K562 (cell line): ENCODE measurements at regions not wholly inside any gene's neighbourhood (a gene's known extent, or its start where the extent isn't known, plus 50 kb on each side); places are given as distances from the start of the nearest gene placed in this dataset.

Source experiments
- ATAC-seq: fragments of 200-7000 bp; cut with Tn5 transposase; 3 replicates; pipeline ENCODE4 v1.9.1; 2020; ENCODE audit warnings: moderate library complexity
- BruUV-seq: library from RNA; stranded (reverse); fragments of 400-500 nt; replicated peaks from 2 replicates; lab custom pipeline; 2021; lab: Mats Ljungman, UMichigan
- CTCF ChIA-PET: fragments of 300-600 bp; formaldehyde crosslinking; extraction: SDS; loops from one replicate; lab custom pipeline; 2021; ENCODE audit warnings: low intra/inter-chr PET ratio; lab: Yijun Ruan, JAX
- POLR2A ChIA-PET: fragments of 300-600, 350-650 bp; sonication (Branson Sonifier 250); formaldehyde crosslinking; extraction: SDS; loops from one replicate; lab custom pipeline; 2021; ENCODE audit warnings: antibody characterized with exemption, inconsistent platforms; lab: Yijun Ruan, JAX
- DNase-seq, 4 experiments: peaks; one replicate each; pipeline versions ENCODE4 v3.0.0 to v3.0.0-alpha.2; 2011 to 2018; ENCODE audit warnings: low spot score in 3 of 4, mixed read lengths in 3 of 4; ENCODE audit errors: extremely low read depth in 1 of 4
- FAIRE-seq: peaks from 2 replicates; lab custom pipeline; 2011; peaks lifted over from hg19 to GRCh38; lab: Jason Lieb, UNC
- H2AFZ ChIP-seq: 2 replicates; pipeline ENCODE4 v1.6.0; 2011; ENCODE audit warnings: low read depth, low read length, control low read depth, inconsistent platforms
- H3K27ac ChIP-seq: fragments of 200-600 bp; 3 replicates; pipeline ENCODE4 v1.8.0; 2011; ENCODE audit warnings: low read depth, mild to moderate bottlenecking, control low read depth, inconsistent platforms, low read length, moderate library complexity, mixed read lengths; ENCODE audit errors: extremely low read depth
- H3K27me3 ChIP-seq, 2 experiments: fragments of 300-600 bp in 1 of 2; 2 replicates in 1 of 2; 3 replicates in 1 of 2; pipeline versions ENCODE4 v1.6.0 to v1.8.0; 2011; ENCODE audit warnings: inconsistent platforms in 2 of 2, low read length in 2 of 2, mild to moderate bottlenecking in 1 of 2, mixed read lengths in 1 of 2, moderate library complexity in 1 of 2; ENCODE audit not compliant: control insufficient read depth in 2 of 2, insufficient read depth in 2 of 2
- H3K36me3 ChIP-seq: fragments of 300-600 bp; 3 replicates; pipeline ENCODE4 v1.8.0; 2011; ENCODE audit warnings: mild to moderate bottlenecking, low read length, inconsistent platforms; ENCODE audit not compliant: control insufficient read depth, insufficient read depth
- H3K4me1 ChIP-seq, 2 experiments: fragments of 200-600 bp in 1 of 2; replicated peaks in 1 of 2; 2 replicates in 1 of 2; 3 replicates in 1 of 2; pipeline versions ENCODE4 v1.5.1 to v1.8.0; 2011; ENCODE audit warnings: inconsistent platforms in 2 of 2, low read length in 2 of 2, mild to moderate bottlenecking in 1 of 2, mixed read lengths in 1 of 2, moderate library complexity in 1 of 2; ENCODE audit not compliant: control insufficient read depth in 2 of 2, insufficient read depth in 2 of 2
- H3K4me2 ChIP-seq: 2 replicates; pipeline ENCODE4 v1.6.1; 2011; ENCODE audit warnings: low read length, control low read depth, inconsistent platforms, mixed read lengths; ENCODE audit not compliant: insufficient read depth
- H3K4me3 ChIP-seq: fragments of 200-600 bp; sonication (generic), shearing (Covaris generic); 2 replicates; pipeline ENCODE4 v1.5.1; 2016; ENCODE audit warnings: control low read depth, inconsistent platforms
- H3K79me2 ChIP-seq: fragments of 200-600 bp; 3 replicates; pipeline ENCODE4 v1.8.0; 2011; ENCODE audit warnings: low read length, inconsistent platforms; ENCODE audit not compliant: control insufficient read depth, insufficient read depth
- H3K9ac ChIP-seq, 2 experiments: 2 replicates each; pipeline versions ENCODE4 v1.6.0 to v1.6.1; 2011; ENCODE audit warnings: low read depth in 2 of 2, low read length in 2 of 2, control low read depth in 1 of 2, inconsistent platforms in 1 of 2, mild to moderate bottlenecking in 1 of 2, mixed read lengths in 1 of 2; ENCODE audit not compliant: insufficient read depth in 1 of 2
- H3K9me1 ChIP-seq: one replicate; pipeline ENCODE4 v1.6.0; 2011; ENCODE audit warnings: inconsistent platforms, mild to moderate bottlenecking, low read length, moderate library complexity; ENCODE audit not compliant: control insufficient read depth, insufficient read depth
- H3K9me3 ChIP-seq: replicated peaks from 2 replicates; pipeline ENCODE4 v1.5.1; 2011; ENCODE audit warnings: low read depth, low read length, inconsistent platforms; ENCODE audit not compliant: control insufficient read depth, insufficient read depth
- H4K20me1 ChIP-seq: replicated peaks from 2 replicates; pipeline ENCODE4 v1.6.1; 2011; ENCODE audit warnings: low read length, inconsistent platforms, mixed read lengths; ENCODE audit not compliant: control insufficient read depth, insufficient read depth
- BMI1 ChIP-seq: fragments of 150-350 bp; IDR thresholded peaks from 2 replicates; pipeline ENCODE4 v1.6.1; 2014; ENCODE audit warnings: low read length
- CHCHD3 ChIP-seq: fragments of 250-450 bp; sonication (Bioruptor Pico); IDR thresholded peaks from 2 replicates; pipeline ENCODE4 v2.1.2; 2022; ENCODE audit warnings: mild to moderate bottlenecking
- CREB3 ChIP-seq: fragments of 450-650 bp; conservative IDR thresholded peaks from 2 replicates; pipeline ENCODE4 v1.6.1; 2016; ENCODE audit warnings: missing genetic modification characterization, low read depth, mild to moderate bottlenecking, missing compliant biosample characterization, moderate library complexity
- FOXK1 ChIP-seq: sonication (generic); formaldehyde crosslinking; IDR thresholded peaks from 2 replicates; pipeline ENCODE4 v1.8.0; 2022; ENCODE audit warnings: missing genetic modification reagents, mild to moderate bottlenecking, borderline replicate concordance
- GATA2 ChIP-seq: sonication (generic); formaldehyde crosslinking; IDR thresholded peaks from 2 replicates; pipeline ENCODE4 v1.4.0; 2020; ENCODE audit warnings: mild to moderate bottlenecking, missing genetic modification reagents
- JUND ChIP-seq, 2 experiments: IDR thresholded peaks; 2 replicates in 1 of 2; 3 replicates in 1 of 2; pipeline ENCODE4 v1.6.1; 2011; ENCODE audit warnings: borderline replicate concordance in 2 of 2, low read depth in 2 of 2, low read length in 2 of 2, improper control_type of control experiment in 1 of 2, missing biosample characterization in 1 of 2, missing genetic modification characterization in 1 of 2, missing genetic modification reagents in 1 of 2
- KDM1A ChIP-seq, 2 experiments: fragments of 450-650 bp; IDR thresholded peaks; 2 replicates each; pipeline ENCODE4 v1.6.1; 2016; ENCODE audit warnings: mild to moderate bottlenecking in 2 of 2
- NRF1 ChIP-seq, 2 experiments: fragments of 450-650 bp; IDR thresholded peaks in 1 of 2; conservative IDR thresholded peaks in 1 of 2; 2 replicates each; pipeline ENCODE4 v1.6.1; 2014; ENCODE audit warnings: mild to moderate bottlenecking in 2 of 2
- PREB ChIP-seq: sonication (generic); formaldehyde crosslinking; IDR thresholded peaks from 2 replicates; pipeline ENCODE4 v1.8.1; 2023; ENCODE audit warnings: mild to moderate bottlenecking, missing genetic modification reagents
- PRPF4 ChIP-seq: fragments of 200-400 bp; formaldehyde crosslinking; IDR thresholded peaks from one replicate; pipeline ENCODE4 v1.6.1; 2017; ENCODE audit warnings: low read length, low read depth, mild to moderate bottlenecking; ENCODE audit not compliant: insufficient read depth, poor library complexity, severe bottlenecking
- RBM17 ChIP-seq: fragments of 200-400 bp; formaldehyde crosslinking; IDR thresholded peaks from 2 replicates; pipeline ENCODE4 v1.6.1; 2017; ENCODE audit warnings: low read depth, mild to moderate bottlenecking, low read length, borderline replicate concordance
- RNF219 ChIP-seq: fragments of 250-450 bp; sonication (Bioruptor Pico); IDR thresholded peaks from 2 replicates; pipeline ENCODE4 v1.5.0; 2022; ENCODE audit warnings: mild to moderate bottlenecking
- SMAD4 ChIP-seq: fragments of 250-450 bp; sonication (Bioruptor Pico); conservative IDR thresholded peaks from 2 replicates; pipeline ENCODE4 v1.8.0; 2021; ENCODE audit warnings: inconsistent platforms, mild to moderate bottlenecking, moderate library complexity
- SRSF9 ChIP-seq: fragments of 200-400 bp; formaldehyde crosslinking; IDR thresholded peaks from 2 replicates; pipeline ENCODE4 v1.6.1; 2017; ENCODE audit warnings: low read depth, low read length, borderline replicate concordance
- THRB ChIP-seq: fragments of 450-650 bp; formaldehyde crosslinking; conservative IDR thresholded peaks from 2 replicates; pipeline ENCODE4 v1.4.0; 2022; ENCODE audit warnings: mild to moderate bottlenecking, missing genetic modification characterization
- ZNF584 ChIP-seq: fragments of 200-800 bp; sonication (Bioruptor generic); IDR thresholded peaks from 2 replicates; pipeline ENCODE4 v1.6.1; 2016; ENCODE audit warnings: low read depth, mild to moderate bottlenecking, missing genetic modification characterization, missing compliant biosample characterization
- WGBS: fragments of 100-300 bp; shearing (Covaris generic); methylation state at CpG from one replicate; pipeline ENCODE4 v1.1.6; 2016; ENCODE audit warnings: low coverage, mixed read lengths; ENCODE audit not compliant: insufficient coverage; ENCODE audit errors: missing lambda C conversion rate; 5-methylcytosine and 5-hydroxymethylcytosine counted together
- in situ Hi-C: fragments of 300-500 bp; cut with MboI; formaldehyde crosslinking; loops from 4 replicates; pipeline ENCODE4 v1.15.0; 2018; ENCODE audit warnings: inconsistent platforms, mixed read lengths
- intact Hi-C: fragments of 100-400 bp; cut with micrococcal nuclease; formaldehyde crosslinking; loops from 2 replicates; pipeline ENCODE4 v1.14.2; 2022

GRCh38 chr4:180296036-180296599, 1947.1 kb upstream of the TENM3 start:
- in situ Hi-C loops (no loop called here), intact Hi-C loops (no loop called here)
- ChIA-PET POLR2A (no interaction called here), CTCF (no interaction called here)
- no peak for ATAC-seq
- no peak for DNase-seq
- BruUV-seq, result no TSS peak
- no peak overlapping the region for H3K4me3 ChIP-seq
- 0% methylated on average over 4 of the region's 4 CpGs for WGBS
- H3K4me1 ChIP-seq, result no peaks in the 10 kb centered on the region
- no peak overlapping the region for H3K4me2 ChIP-seq
- H3K9ac ChIP-seq, result no peak overlapping the region
- no peaks in the 10 kb centered on the region for H3K36me3 ChIP-seq
- H3K79me2 ChIP-seq, result no peaks in the 10 kb centered on the region
- no peaks in the 10 kb centered on the region for H4K20me1 ChIP-seq
- no peak overlapping the region for H3K27ac ChIP-seq
- no peaks in the 10 kb centered on the region; the same call in 1 of the 2 replicates for H3K9me3 ChIP-seq
- no peaks in the 10 kb centered on the region for H3K27me3 ChIP-seq
- no peak overlapping the region for H2AFZ ChIP-seq
- no peaks in the 10 kb centered on the region for H3K9me1 ChIP-seq
- no peak for FAIRE-seq
- TF ChIP-seq BMI1 (no peak), RBM17 (no peak), THRB (no peak), NRF1 (conservative IDR thresholded peaks at IDR 0.05 in 1 of 2, IDR thresholded peaks at IDR 0.05 in 1 of 2) (no peak), CHCHD3 (CRISPR knock-in tag) (no peak), JUND (IDR thresholded peaks at IDR 0.05; ENCODE audit: borderline replicate concordance, low read depth, low read length) (no peak), JUND (tag; IDR thresholded peaks at IDR 0.05; ENCODE audit: borderline replicate concordance, low read depth, low read length) (no peak), SMAD4 (no peak), RNF219 (CRISPR knock-in tag) (no peak), PRPF4 (no peak), GATA2 (CRISPR knock-in tag) (no peak), FOXK1 (no peak), PREB (no peak), KDM1A (IDR thresholded peaks at IDR 0.05) (no peak), SRSF9 (no peak), CREB3 (no peak), ZNF584 (CRISPR knock-in tag) (no peak)
